GM12875 (cell line): ENCODE measurements at regions not wholly inside any gene's neighbourhood (a gene's known extent, or its start where the extent isn't known, plus 50 kb on each side); places are given as distances from the start of the nearest gene placed in this dataset.

Source experiments
- H3K4me3 ChIP-seq: one replicate; pipeline ENCODE4 v1.5.1; 2011; ENCODE audit warnings: low read depth, low read length, control low read depth
- CTCF ChIP-seq: IDR thresholded peaks from 2 replicates; pipeline ENCODE4 v1.5.1; 2011; ENCODE audit warnings: low read depth, mild to moderate bottlenecking, control low read depth, inconsistent platforms, low read length, moderate library complexity, borderline replicate concordance; ENCODE audit not compliant: insufficient read depth

GRCh38 chr15:61318301-61318700, 89.2 kb upstream of the RORA start:
- H3K4me3 ChIP-seq: no peak overlapping the region
- TF ChIP-seq CTCF: no peak

- no peak for TF ChIP-seq CTCF
These were observed 86.4 kb upstream of the RORA start for GRCh38 chr15:61315471-61315870.

GRCh38 chr15:61314427-61314826, 85.3 kb upstream of the RORA start:
- no peak for TF ChIP-seq CTCF
- H3K4me3 ChIP-seq: no peak overlapping the region

More at GRCh38 chr15:61315471-61315870, 86.4 kb upstream of the RORA start:
- H3K4me3 ChIP-seq: no peak overlapping the region

- TF ChIP-seq CTCF: no peak
- H3K4me3 ChIP-seq: no peak overlapping the region
These were observed 80.5 kb upstream of the RORA start for GRCh38 chr15:61309617-61310016.

- no peak overlapping the region for H3K4me3 ChIP-seq
- TF ChIP-seq CTCF: no peak
These were observed 80.0 kb upstream of the RORA start for GRCh38 chr15:61309031-61309511.

GRCh38 chr15:61308437-61308836, 79.3 kb upstream of the RORA start:
- TF ChIP-seq CTCF: no peak
- H3K4me3 ChIP-seq: no peak overlapping the region

GRCh38 chr15:61307474-61307873, 78.4 kb upstream of the RORA start:
- TF ChIP-seq CTCF: no peak
- no peak overlapping the region for H3K4me3 ChIP-seq
